ENCODE measurements at regions not wholly inside any gene's neighbourhood (a gene's known extent, or its start where the extent isn't known, plus 50 kb on each side); places are given as distances from the start of the nearest gene placed in this dataset.

- TF ChIP-seq MAX (IDR thresholded peaks at IDR 0.05; ENCODE audit: low read depth, low read length) (no peak), POLR2A (IDR thresholded peaks at IDR 0.05; ENCODE audit: extremely low read depth, insufficient read length) (no peak), MYC (IDR thresholded peaks at IDR 0.05; ENCODE audit: low read depth, low read length) (no peak)
- TF ChIP-seq, protein P1, sequence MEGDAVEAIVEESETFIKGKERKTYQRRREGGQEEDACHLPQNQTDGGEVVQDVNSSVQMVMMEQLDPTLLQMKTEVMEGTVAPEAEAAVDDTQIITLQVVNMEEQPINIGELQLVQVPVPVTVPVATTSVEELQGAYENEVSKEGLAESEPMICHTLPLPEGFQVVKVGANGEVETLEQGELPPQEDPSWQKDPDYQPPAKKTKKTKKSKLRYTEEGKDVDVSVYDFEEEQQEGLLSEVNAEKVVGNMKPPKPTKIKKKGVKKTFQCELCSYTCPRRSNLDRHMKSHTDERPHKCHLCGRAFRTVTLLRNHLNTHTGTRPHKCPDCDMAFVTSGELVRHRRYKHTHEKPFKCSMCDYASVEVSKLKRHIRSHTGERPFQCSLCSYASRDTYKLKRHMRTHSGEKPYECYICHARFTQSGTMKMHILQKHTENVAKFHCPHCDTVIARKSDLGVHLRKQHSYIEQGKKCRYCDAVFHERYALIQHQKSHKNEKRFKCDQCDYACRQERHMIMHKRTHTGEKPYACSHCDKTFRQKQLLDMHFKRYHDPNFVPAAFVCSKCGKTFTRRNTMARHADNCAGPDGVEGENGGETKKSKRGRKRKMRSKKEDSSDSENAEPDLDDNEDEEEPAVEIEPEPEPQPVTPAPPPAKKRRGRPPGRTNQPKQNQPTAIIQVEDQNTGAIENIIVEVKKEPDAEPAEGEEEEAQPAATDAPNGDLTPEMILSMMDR (IDR thresholded peaks at IDR 0.05; ENCODE audit: low read depth, low read length), result no peak
- H3K4me3 ChIP-seq (ENCODE audit: low read depth, low read length), result no peak overlapping the region
- DNase-seq (ENCODE audit: low read depth), result no peak
Measured at GRCh38 chr5:17378346-17378997, 119.6 kb upstream of the TAF11L2 start.

GRCh38 chr5:17379100-17379951, 118.7 kb upstream of the TAF11L2 start:
- no peak overlapping the region for H3K4me3 ChIP-seq (ENCODE audit: low read depth, low read length)
- no peak for TF ChIP-seq MYC (IDR thresholded peaks at IDR 0.05; ENCODE audit: low read depth, low read length)
- DNase-seq (ENCODE audit: low read depth), result no peak

DNA sequence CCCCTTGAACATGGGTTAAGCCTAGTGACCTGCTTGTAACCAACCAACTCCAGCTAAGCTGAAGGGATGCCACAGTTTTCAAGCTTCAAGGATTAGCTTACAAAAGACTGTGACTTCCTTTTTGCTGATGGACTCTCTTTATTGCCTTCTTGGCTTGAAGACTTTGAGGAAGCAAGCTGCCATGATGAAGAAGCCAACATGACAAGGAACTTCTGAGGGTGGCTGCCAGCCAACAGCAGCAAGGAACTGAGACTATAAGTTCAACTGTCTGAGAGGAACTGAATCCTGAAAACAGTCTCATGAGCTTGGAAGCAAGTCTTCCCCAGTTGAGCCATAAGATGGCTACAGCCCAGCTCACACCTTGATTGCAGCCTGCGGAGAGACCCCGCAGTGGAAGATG, 116.1 kb upstream of the TAF11L2 start:
- H3K4me3 ChIP-seq (ENCODE audit: low read depth, low read length), result no peak overlapping the region
- TF ChIP-seq MAX (IDR thresholded peaks at IDR 0.05; ENCODE audit: low read depth, low read length), result 0 out of 2 replicates have a peak, but pooled peaks have one; percentile 45
- TF ChIP-seq POLR2A (IDR thresholded peaks at IDR 0.05; ENCODE audit: extremely low read depth, insufficient read length), result no peak
- DNase-seq (ENCODE audit: low read depth), result peak; percentile 53

DNA sequence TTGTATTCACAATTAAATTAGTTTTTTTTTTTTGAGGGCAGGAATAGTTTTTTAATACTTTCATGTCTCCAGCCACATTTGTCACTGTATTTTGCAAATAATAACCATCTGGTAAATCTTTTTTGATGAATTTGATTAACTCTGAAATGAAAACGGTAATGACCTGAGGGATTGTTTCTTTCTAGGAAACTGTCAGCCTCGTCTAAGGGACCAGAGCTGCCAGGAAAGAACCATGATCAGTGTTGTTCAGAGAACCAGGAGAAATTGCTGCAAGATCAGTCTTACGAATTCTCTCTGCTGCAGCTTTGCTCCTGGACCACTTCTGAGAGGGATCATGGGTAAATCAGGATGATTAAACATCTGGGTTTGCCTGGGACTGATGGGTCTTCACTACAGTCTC, 114.5 kb upstream of the TAF11L2 start:
- no peak for DNase-seq (ENCODE audit: low read depth)
- no peak for TF ChIP-seq POLR2A (IDR thresholded peaks at IDR 0.05; ENCODE audit: extremely low read depth, insufficient read length)
- TF ChIP-seq, protein P1 (IDR thresholded peaks at IDR 0.05; ENCODE audit: low read depth, low read length), result no peak
- TF ChIP-seq MYC (IDR thresholded peaks at IDR 0.05; ENCODE audit: low read depth, low read length), result no peak
- TF ChIP-seq MAX (IDR thresholded peaks at IDR 0.05; ENCODE audit: low read depth, low read length), result no peak
- no peak overlapping the region for H3K4me3 ChIP-seq (ENCODE audit: low read depth, low read length)

GRCh38 chr5:17384181-17384580, 113.8 kb upstream of the TAF11L2 start:
- TF ChIP-seq, protein P1 (IDR thresholded peaks at IDR 0.05; ENCODE audit: low read depth, low read length), result no peak
- no peak for TF ChIP-seq POLR2A (IDR thresholded peaks at IDR 0.05; ENCODE audit: extremely low read depth, insufficient read length)
- no peak for TF ChIP-seq MYC (IDR thresholded peaks at IDR 0.05; ENCODE audit: low read depth, low read length)
- TF ChIP-seq MAX (IDR thresholded peaks at IDR 0.05; ENCODE audit: low read depth, low read length), result no peak
- H3K4me3 ChIP-seq (ENCODE audit: low read depth, low read length), result no peak overlapping the region
- no peak for DNase-seq (ENCODE audit: low read depth)

DNA sequence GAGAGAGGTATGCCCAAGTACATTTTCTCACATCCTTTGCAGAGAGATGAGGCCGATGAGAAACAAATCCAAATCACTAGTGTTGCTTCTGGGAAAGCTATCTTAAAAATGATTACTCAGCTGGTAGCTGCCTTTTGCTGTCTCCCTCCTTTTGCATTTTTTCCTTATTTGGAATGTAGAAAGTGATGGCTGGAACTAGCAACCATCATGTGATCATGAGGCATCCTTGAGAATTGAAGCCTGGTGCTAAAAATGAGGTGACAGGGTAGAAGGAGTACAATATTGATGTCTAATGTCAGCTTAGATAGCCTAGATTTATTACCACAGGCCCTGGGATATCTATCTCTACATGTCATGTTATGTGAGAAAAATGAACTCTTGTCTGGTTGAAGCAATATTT, 109.3 kb upstream of the TAF11L2 start:
- DNase-seq (ENCODE audit: low read depth), result no peak

More for the DNA sequence above, 109.3 kb upstream of the TAF11L2 start:
- TF ChIP-seq MAX (IDR thresholded peaks at IDR 0.05; ENCODE audit: low read depth, low read length) (no peak), MYC (IDR thresholded peaks at IDR 0.05; ENCODE audit: low read depth, low read length) (no peak), POLR2A (IDR thresholded peaks at IDR 0.05; ENCODE audit: extremely low read depth, insufficient read length) (no peak)
- TF ChIP-seq, protein P1 (IDR thresholded peaks at IDR 0.05; ENCODE audit: low read depth, low read length), result no peak
- H3K4me3 ChIP-seq (ENCODE audit: low read depth, low read length), result no peak overlapping the region

All from NB4 (cell line).